ENCODE measurements at regions not wholly inside any gene's neighbourhood (a gene's known extent, or its start where the extent isn't known, plus 50 kb on each side); places are given as distances from the start of the nearest gene placed in this dataset.
A peak's percentile ranks its signal among the peaks of the same experiment; 100 is the strongest.

DNA sequence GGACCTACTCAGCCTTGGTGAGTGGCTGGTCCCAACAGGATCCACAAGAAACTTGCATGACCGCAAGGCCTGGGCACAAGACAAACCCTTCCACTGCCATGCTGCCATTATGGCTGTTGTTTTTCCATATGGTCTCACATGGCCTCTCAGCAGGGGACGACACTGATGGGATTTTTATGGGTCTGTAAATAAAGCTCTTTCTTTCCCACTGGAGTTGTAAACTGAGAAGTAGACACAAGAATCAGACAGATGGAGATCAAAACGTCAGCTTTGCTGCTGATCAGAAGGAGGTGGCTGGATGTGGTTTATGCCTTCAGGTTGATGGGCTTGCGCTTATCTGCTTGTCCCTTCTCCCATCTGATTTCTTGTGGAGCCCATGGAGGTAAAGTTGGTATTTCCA, 138.1 kb upstream of the KCNJ6 start:
- no peak for DNase-seq (ENCODE audit: low read depth)
- TF ChIP-seq CTCF (IDR thresholded peaks at IDR 0.05; ENCODE audit: insufficient read depth, low read depth, low read length) = no peak
- H3K4me3 ChIP-seq (ENCODE audit: low read depth, low read length) = no peak overlapping the region

DNA sequence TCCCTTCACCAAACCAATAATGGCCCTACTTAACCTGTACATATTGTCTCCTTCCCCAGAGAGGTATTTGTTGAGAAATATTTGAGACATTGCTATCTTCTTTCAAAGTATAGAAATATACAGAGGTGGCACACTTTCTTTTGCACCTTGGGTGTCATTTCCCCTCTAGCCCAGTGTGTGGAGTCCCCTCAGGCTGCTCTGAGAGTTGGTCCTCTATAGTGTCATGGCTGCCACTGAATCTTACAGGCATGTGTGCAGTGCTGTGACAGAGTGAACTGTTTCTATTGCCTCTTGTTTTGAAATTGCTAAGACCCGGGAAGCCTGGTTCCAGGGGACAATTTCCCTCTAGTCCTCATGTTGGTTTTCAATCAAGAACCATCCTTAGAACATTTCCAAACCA, 140.2 kb upstream of the KCNJ6 start:
- H3K4me3 ChIP-seq (ENCODE audit: low read depth, low read length) = no peak overlapping the region
- no peak for DNase-seq (ENCODE audit: low read depth)
- TF ChIP-seq CTCF (IDR thresholded peaks at IDR 0.05; ENCODE audit: insufficient read depth, low read depth, low read length) = no peak

DNA sequence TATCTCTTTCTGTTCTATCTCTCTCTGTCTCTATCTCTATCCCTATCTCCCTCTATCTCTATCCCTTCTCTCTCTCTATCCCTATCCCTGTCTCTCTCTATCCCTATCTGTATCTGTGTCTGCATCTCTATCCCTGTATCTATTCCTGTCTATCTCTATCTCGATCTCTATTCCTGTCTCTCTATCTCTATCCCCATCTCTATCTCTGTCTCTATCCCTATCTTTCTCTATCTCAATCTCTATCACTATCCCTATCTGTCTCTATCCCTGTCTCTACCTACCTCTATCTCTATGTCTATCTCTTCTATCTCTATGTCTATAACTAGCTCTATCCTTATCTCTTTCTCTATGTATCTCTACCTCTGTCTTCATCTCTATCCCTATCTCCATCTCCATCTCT, 141.4 kb upstream of the KCNJ6 start:
- no peak overlapping the region for H3K4me3 ChIP-seq (ENCODE audit: low read depth, low read length)
- no peak for DNase-seq (ENCODE audit: low read depth)
- no peak for TF ChIP-seq CTCF (IDR thresholded peaks at IDR 0.05; ENCODE audit: insufficient read depth, low read depth, low read length)

DNA sequence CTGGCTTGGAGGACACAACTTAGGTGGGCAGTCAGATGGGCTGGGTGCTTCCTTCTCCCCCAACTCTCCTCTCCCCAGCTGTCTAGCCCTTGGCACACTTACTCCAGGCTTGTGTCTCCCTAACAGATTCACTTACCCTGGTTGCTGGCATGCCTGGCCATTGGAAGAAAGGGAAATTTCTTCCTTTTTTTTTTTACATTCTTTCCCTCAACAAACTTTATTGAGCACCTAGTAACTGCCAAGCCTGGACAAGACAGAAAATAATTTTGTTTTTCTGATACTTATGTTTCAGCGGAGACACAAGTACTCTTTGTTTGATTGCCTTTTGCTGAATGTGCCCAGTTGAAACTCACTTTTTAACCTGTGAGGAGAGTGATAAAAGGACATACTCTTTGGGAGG, 144.3 kb upstream of the KCNJ6 start:
- no peak overlapping the region for H3K4me3 ChIP-seq (ENCODE audit: low read depth, low read length)
- no peak for TF ChIP-seq CTCF (IDR thresholded peaks at IDR 0.05; ENCODE audit: insufficient read depth, low read depth, low read length)

DNA sequence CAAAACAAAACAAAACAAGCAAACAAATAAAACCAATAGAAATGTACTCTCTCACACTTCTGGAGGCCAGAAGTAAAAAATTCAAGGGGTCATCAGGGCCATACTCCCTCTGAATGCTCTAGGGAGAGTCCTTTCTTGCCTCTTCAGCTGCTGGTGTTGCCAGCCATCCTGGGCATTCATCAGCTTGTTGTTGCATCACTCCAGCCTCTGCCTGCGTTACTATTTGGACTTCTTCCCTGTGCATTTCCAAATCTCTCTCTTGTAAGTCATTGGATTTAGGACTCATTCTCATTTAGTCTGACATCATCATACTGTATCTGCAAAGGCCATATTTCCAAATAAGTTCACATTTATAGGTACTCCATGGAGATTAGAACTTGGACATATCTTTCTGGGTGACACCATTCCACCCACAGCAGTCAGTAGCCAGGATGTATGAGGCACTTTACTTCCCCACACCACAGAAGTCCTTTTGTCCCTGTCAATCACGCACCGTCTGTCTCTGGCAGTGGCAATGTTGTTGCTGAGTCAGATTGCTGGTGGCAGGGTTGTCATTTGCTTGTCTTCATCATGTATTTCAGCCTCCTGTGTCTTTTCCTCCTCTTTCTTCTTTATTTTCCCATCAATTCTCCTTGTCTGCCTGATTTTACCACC, 151.0 kb upstream of the KCNJ6 start:
- no peak for TF ChIP-seq CTCF (IDR thresholded peaks at IDR 0.05; ENCODE audit: insufficient read depth, low read depth, low read length)
- H3K4me3 ChIP-seq (ENCODE audit: low read depth, low read length) = no peak overlapping the region
- peak; percentile 3 for DNase-seq (ENCODE audit: low read depth)

More for the DNA sequence above, 144.3 kb upstream of the KCNJ6 start:
- DNase-seq (ENCODE audit: low read depth) = no peak

- DNase-seq (ENCODE audit: low read depth) = no peak
- no peak overlapping the region for H3K4me3 ChIP-seq (ENCODE audit: low read depth, low read length)
- TF ChIP-seq CTCF (IDR thresholded peaks at IDR 0.05; ENCODE audit: insufficient read depth, low read depth, low read length) = no peak
Measured at GRCh38 chr21:38072489-38072888, 156.2 kb upstream of the KCNJ6 start.

Data from fibroblast of villous mesenchyme (primary cell).